ENCODE measurements at regions not wholly inside any gene's neighbourhood (a gene's known extent, or its start where the extent isn't known, plus 50 kb on each side); places are given as distances from the start of the nearest gene placed in this dataset.
"Not testable (repeated sequence)": the region's sequence is repeated elsewhere in the genome, so short reads cannot be mapped to it uniquely, and the experiment has no call there.

DNA sequence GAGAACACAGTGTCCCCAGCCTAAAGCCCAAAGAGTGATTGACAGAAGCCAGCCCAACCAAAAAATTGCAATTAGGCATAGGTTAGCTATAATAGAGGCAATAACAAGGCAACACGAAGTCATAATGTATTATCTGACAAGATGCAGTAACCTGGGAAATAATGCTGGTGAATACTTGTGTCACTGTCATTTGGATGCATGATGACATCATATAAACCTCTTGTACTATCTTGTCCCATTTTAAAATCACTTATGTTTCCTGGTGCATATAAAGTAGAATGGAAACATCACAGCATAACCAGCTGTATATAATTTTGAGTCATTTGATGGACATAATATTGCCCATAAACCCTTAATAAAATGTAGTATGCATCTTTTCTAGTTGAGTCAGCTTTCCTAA lies 1138.3 kb upstream of the LRRTM3 start:
- DNase-seq (ENCODE audit: low spot score), result no peak

DNA sequence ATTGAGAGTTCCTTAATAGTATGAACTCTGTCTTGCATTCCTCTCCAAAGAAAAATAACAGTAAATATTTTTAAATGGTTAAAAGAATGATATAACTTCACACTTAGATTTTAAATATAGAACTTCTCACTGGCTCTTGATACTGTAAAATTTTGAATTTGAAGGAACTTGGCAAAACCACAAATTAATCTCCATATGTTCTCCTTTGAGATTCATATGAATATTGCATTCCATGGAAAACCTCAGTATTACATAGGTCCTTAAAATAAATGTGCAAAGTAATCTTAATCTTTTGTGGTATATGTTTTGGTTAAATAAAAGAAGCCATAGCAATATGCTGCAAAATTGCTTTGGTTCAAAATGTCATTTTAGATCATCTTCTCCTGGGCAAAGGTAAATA lies 1137.6 kb upstream of the LRRTM3 start:
- no peak for DNase-seq (ENCODE audit: low spot score)

DNA sequence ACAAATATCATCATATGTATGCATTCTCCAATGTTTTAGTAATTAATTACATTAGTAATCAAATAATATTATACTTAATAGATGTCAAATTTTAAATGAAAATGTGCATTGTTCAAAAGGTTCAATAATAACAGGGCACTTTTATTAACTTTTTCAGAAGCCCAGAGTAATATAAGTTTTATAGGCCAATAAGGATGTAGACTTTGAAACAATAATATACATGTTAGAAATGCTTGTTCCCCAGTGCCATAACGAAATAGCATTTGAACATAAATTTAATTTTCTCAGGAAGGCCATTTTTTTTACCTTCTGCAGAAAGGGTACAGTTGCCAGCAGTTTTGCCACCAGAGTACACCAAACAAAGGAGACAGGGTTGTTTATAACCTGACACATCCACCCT lies 1133.9 kb upstream of the LRRTM3 start:
- no peak for DNase-seq (ENCODE audit: low spot score)

DNA sequence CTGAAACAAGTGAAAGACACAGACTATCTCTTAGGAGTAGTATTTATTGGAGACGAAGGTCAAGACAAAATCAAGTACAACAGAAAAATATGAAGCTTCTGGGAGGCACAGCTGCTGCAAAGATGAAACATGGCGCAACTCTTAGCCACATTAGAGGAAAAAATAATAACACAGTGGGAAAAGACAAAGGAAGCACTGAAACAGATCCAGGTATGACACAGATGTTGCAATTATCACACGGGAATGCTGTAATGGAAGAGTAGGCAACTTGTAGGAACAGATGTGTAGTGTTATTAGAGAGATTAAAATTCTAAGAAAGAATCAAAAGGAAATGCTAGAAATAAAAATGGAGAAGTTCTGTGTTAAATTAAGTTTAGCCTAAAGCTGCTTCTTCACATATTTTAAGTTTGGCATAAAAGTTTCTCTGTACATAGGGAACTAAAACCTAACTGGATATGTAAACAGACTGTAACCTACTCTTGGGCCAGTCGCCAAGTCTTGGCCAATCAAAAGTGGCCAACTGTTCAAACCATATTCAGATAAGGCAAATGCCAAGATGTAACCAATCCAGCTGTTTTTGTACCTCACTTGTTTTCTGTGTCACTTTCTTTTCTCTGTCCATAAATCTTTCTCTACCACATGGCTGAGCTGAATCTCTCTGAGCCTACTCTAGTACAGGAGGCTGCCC lies 1132.0 kb upstream of the LRRTM3 start:
- DNase-seq (ENCODE audit: low spot score), result no peak

DNA sequence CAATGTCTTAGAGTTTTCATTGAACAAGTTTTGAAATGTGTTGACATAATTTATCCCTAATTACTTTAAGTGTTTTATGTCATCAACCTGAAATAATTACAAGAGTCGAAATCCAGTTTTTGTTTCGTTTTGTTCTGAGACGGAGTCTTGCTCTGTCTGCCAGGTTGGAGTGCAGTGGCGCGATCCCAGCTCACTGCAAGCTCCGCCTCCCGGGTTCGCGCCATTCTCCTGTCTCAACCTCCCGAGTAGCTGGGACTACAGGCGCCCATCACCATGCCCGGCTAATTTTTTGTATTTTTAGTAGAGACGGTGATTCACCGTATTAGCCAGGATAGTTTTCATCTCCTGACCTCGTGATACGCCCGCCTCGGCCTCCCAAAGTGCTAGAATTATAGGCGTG lies 1131.0 kb upstream of the LRRTM3 start:
- DNase-seq (ENCODE audit: low spot score), result not testable (repeated sequence)

DNA sequence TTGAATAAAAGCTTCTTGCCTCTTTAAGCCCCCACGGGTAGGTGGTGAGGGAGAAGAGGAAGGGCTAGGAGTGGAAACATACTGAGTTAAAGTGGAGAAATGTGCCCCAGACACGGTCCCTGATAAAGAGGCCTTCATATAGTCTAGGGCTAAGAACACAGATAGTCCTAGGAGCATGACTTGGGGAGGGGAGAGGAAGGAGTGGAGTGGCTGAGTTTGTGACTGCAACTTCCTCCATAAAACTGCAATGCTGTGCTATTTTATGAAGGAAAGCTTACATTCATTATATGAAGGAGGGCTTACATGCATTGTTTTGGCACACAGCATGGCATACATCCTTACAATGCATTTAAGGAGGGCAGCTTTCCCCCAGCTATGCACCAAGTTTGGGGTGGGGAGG lies 1129.4 kb upstream of the LRRTM3 start:
- no peak for DNase-seq (ENCODE audit: low spot score)

DNA sequence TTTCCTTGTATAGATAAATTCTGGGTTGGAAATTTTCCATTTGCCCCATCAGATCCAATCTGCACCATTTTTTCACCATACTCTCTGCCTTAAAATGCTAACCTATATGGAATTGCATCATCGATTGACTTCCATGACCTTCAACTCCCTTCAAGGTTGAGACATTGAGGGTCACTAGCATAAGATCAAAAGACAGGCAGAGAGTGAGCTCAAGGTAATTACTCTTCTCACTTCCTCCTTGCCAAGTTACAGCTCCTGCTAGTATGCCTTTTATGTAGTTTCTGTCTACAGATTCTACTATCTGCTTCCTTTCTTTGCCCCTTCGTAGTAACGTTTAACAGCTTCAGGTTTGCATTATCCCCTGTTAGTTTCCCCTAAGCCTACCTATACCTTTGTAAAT lies 1127.7 kb upstream of the LRRTM3 start:
- DNase-seq (ENCODE audit: low spot score), result no peak

DNA sequence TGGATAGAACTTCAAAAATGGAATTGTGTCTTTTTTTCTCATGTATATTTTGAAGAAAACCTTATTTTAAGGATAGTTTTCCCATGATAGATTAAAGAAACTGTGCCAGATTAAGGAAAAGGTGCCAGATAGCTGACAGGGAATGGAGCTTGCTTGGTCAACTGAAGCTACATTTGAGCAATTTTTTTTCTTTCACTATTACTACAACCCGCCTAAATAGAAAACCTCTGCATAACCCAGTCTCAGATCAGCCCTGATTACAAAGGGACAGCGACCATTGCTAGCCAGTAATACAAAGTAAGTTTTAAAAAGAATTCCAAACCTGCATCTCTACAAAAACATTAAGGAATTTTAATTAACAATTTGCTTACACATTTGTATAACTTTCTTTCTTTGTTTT lies 1123.4 kb upstream of the LRRTM3 start:
- no peak for DNase-seq (ENCODE audit: low spot score)

DNA sequence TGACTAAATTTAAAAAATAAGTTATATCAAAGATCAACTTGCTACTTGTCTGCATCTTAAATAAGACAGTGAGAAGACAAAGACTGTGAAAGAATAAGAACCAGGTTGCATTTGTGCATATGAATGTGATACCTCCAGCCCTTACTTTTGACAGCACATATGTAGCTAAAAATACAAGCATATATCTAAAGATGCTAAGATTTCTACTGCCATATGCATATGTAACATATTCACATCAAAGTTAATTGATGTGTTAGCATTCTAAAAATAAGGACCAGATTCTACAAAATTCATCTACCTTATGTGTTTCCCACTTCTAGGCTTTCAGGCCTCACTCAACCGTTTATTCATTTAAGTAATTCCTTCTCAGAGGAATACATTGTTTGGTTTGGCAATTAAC lies 1120.3 kb upstream of the LRRTM3 start:
- no peak for DNase-seq (ENCODE audit: low spot score)

DNA sequence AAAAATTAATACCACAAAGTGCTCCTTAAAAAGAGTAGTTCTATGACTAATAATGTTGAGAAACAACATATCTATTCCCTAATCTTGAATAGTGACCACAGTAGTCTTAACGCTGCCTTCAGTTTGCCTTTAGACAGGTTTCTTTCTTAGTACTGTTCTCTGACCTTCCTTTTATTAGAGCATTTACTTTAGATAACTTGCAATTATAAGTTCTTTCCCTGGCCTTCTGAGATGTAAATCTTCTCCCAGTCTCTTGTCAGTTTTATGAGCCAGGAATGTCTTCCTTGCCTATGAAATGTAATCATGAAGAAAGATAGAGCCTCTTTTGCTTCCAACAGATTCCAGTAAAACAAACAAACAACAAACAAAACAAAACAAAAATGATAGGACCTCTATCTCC lies 1119.8 kb upstream of the LRRTM3 start:
- DNase-seq (ENCODE audit: low spot score), result no peak

DNA sequence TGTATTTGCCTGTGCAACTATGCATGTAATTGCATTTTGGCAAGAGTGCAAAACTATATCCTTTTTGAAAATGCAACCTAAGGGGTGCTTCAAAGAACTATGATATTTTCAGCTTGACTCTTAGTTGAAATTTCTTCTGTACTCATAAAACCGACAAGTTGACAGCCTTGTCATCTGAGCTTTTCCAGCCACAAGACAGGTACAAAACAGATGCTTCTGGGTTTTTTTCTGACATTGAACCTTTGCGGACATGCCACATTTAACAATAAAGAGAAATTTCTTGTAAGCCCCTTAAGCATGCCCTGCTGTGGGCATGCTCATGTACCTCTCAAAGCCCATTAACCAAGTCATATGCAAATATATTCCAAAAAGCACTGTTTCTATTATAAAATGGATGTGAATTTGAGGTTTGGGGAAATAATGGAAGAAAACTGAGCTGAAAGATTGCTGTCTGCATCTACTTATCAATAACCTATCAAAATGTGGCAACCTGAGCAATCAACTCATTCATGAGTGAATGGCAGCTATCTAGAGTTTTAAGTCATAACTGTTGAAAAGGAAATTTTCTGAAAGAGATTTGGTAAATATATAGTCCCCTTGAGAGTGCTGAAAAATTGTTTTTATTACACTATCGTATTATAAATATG lies 1117.0 kb upstream of the LRRTM3 start:
- no peak for DNase-seq (ENCODE audit: low spot score)

DNA sequence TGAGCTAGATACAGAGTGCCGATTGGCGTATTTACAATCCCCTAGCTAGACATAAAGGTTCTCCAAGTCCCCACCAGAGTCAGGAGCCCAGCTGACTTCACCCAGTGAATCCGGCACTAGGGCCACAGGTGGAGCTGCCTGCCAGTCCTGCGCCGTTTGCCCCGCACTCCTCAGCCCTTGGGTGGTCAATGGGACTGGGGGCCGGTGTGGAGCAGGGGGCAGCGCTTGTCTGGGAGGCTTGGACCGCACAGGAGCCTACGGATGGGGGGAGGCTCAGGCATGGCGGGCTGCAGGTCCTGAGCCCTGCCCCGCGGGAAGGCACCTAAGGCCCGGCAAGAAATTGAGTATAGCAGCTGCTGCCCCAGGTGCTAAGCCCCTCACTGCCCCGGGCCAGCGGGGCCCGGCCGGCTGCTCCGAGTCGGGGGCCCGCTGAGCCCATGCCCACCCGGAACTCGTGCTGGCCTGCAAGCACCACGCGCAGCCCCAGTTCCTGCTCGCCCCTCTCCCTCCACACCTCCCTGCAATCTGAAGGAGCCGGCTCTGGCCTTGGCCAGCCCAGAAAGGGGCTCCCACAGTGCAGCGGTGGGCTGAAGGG lies 1113.8 kb upstream of the LRRTM3 start:
- no peak for DNase-seq (ENCODE audit: low spot score)

DNA sequence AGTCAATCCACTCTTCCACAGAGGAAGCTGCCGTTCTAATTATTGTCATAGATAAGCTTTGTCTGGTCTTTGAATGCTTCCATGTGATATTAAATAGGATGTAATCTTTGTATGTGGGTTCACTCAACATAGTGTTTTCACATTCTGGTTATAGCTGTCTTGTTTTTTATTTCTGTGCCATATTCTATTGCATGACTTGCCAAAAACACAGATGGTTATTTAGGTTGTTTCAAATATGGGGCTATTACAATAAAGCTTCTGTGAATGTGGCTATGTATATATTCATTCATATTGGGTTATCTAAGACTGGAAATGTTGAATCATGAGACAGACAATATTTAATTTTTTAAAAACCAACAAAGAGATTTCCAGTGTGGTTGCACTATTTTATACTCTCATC lies 1109.3 kb upstream of the LRRTM3 start:
- DNase-seq (ENCODE audit: low spot score), result no peak

DNA sequence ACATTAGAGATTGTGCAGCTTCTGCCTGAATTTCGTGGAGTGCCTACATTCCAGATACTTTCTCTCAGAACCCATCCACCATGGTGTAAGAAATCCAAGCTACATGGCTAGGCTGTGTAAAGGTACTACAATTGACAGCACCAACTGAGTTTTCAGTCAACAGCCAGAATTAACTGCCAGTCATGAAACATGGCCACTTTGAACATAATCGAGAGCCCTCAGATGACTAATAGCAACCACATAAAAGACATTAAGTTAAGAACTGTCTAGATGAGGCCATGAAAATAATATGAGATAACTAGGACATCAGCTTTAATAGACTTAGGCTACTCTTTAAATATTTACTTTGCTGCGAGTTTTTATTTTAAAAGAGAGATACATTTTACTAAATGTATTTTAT lies 1106.8 kb upstream of the LRRTM3 start:
- no peak for DNase-seq (ENCODE audit: low spot score)

DNA sequence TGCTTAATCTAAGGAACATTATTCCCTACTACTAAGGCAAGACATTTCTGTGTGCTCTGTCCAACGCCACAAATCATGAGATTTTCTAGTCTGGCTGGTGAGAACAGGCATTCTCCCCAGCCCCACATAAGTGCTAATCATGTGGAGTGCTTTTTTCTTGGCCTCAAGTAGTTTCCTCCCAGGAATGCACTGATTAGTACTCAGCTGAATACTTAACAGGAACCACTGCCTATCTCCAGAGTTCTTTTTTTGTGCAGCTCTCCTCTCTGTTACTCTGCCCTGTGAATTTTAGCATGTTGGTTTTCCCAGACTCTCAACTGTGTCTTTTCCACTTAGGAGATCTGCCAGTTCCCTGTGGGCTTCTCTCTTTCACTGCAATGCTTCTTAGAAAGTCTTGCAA lies 1098.5 kb upstream of the LRRTM3 start:
- no peak for DNase-seq (ENCODE audit: low spot score)

DNA sequence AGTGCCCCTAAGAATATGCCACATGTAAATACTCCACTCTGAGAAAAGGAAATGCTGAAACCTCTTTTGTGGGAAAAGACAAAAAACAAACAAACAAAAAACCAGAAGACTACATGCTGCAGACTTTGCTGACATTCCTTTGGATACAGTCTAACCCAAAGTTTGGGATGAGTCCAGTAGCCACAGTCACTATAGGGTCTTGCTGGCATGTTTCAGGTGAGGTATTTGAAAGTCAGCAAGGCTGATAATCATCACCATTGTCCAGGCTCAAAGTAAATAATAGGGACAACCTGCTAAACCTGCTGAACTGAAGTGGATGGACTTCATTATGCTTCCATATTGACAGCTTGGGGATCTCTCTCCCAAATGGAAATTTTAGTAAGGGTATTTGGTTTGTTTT lies 1087.0 kb upstream of the LRRTM3 start:
- no peak for DNase-seq (ENCODE audit: low spot score)

DNA sequence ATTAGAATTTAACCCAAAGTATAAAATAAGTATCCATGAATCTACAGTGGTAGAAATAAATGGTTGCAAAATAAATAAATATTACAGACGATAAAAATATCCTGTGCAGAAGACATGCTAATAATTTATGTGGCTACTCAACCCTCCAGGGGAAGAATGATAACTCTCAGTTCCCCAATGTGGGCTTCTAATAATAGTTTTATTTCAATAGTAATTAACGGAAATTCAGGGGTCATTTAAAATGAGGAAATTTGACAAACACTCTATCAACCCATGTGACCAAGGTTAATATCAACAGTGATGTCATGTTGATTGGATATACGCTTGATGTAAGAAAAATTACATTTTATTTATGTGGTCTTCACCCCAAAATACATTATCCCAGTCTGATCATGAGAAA lies 1082.6 kb upstream of the LRRTM3 start:
- no peak for DNase-seq (ENCODE audit: low spot score)

DNA sequence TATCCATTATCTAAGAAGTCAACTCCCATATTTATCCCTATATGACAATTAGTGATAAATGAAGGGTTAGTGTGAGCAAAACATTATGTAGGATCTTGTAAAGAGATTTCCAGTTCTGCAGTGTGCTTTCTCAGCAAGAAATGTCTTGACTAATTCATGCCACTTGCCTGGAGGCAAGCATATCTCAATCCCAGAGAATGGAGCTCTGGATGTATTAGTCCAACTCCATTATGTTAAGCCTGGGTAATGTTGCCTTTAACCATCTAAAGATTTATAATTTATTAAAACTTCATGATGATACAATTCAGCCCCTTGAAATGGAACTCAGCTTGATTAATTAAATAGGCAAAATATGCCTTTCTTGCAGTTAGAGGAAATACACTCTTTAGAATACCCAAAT lies 1079.9 kb upstream of the LRRTM3 start:
- no peak for DNase-seq (ENCODE audit: low spot score)

DNA sequence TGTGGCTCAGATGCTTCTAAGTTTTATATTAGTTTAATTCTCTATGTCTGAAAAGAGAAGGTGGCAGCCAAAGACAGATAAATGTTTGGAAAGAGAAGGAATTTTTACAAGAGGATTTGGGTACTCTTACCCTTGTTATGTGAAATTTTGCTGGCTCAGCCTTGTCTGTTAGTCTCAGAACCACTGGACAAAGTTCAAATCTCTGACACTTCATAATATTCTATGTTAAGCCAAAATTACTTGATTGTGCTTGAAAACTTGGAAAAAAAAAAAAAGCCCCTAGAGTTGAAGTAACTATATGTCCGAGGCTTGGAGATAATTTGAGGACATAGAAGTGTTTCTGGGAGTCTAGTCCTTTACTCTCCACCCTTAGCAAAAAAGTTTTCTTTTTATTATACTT lies 1079.3 kb upstream of the LRRTM3 start:
- no peak for DNase-seq (ENCODE audit: low spot score)

DNA sequence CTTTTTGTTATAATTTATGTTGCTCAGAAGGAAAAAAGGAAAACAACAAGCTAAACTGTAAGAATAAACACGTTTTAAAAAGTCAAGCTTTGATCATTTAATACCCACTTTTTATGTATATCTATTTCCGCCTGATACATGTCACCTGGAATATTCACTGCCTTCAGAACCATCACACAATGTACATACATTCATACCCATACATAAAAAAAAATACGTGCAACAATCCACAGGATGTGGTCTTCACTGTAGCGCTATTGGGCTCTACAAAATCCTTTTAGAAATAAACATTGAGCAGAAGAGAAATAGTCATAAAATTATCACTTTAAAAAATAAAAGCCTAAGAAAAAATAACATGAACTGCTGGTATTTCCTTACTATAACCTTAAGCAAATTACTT lies 1078.9 kb upstream of the LRRTM3 start:
- no peak for DNase-seq (ENCODE audit: low spot score)

DNA sequence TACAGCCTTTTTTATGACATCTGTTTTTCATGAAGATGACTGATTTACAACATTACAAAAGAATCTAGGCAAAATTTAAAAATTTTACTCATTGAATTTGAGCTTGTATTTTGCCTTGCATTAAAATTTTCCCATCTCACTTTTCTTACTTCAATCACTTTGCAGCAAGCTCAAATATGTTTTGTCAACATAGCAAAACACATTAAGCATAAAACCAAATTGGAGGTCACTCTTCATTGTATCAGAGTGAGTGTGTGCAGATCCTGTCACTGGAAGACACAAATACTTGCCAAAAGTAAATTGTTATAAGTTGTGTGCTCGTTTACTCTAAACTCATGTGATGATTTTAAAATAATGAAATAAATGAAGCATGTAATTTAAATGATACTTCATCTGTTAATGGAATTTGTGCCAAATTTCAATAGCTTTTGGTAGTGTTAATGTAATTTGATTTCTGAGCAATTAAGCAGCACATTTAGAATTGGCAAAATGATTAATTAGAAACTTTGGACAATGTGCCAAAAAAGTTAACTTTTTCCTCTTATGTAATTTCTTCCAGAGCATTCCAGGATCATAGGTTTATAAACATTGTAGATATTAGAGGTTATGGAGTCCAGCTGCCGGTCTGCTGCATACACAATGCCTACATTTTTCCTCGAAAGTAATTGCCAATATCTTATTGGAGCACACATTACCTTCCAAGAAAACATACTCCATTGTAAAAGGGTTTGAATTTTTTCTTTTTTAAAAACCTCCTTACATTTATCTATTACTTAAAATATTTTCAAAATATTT lies 1078.2 kb upstream of the LRRTM3 start:
- DNase-seq (ENCODE audit: low spot score), result no peak

DNA sequence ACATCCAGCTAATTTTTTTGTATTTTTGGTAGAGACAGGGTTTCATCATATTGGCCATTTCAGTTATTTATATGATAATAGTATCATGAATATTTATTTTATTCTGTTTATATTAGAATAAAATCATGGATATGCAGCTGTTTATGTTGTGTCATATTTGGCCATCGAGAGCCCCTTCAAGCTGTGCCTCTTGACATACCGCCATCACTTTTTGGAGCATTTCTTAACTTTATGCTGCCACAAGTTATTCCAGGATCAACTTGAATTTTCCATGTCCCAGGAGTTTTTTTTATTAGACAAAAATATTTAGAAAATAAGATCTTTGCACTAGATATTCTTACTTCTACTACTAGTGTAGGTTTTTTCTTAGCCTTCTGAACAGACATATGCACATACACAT lies 1067.0 kb upstream of the LRRTM3 start:
- DNase-seq (ENCODE audit: low spot score), result no peak

DNA sequence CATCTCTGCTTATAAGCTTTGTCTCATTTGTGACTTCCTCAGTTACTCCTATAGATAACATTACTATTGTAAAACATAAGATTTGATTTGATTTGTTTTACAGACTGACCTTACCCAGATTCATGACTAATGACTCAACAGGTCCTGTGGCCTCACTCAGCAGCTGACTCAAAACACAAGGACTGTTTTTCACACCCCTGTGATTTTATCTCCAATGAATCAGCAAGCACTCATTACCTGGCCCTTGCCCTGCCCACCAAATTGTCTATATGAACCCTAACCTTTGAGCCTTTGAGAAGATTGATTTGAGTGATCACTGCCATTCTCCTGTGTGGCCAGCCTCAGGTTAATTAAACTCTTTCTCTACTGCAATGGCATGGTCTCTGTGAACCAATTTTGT lies 1064.6 kb upstream of the LRRTM3 start:
- DNase-seq (ENCODE audit: low spot score), result no peak
